Bronchial epithelial cell (primary cell): ENCODE measurements at regions not wholly inside any gene's neighbourhood (a gene's known extent, or its start where the extent isn't known, plus 50 kb on each side); places are given as distances from the start of the nearest gene placed in this dataset.

Source experiments
- DNase-seq: peaks from one replicate; pipeline ENCODE4 v3.0.0-alpha.2; 2010; ENCODE audit warnings: low read depth
- FAIRE-seq: peaks from 2 replicates; lab custom pipeline; 2011; peaks lifted over from hg19 to GRCh38; lab: Jason Lieb, UNC
- H3K27me3 ChIP-seq: 2 replicates; pipeline ENCODE4 v1.5.1; 2011; ENCODE audit warnings: low read length; ENCODE audit not compliant: control insufficient read depth, insufficient read depth
- H3K36me3 ChIP-seq: 2 replicates; pipeline ENCODE4 v1.5.1; 2011; ENCODE audit warnings: low read length; ENCODE audit not compliant: control insufficient read depth, insufficient read depth
- H3K4me3 ChIP-seq: 2 replicates; pipeline ENCODE4 v1.5.1; 2011; ENCODE audit warnings: mild to moderate bottlenecking, low read depth, low read length, control low read depth
- CTCF ChIP-seq: IDR thresholded peaks from 2 replicates; pipeline ENCODE4 v1.5.1; 2011; ENCODE audit warnings: mild to moderate bottlenecking, moderate library complexity, low read length, control low read depth, inconsistent platforms; ENCODE audit not compliant: insufficient read depth, severe bottlenecking

- TF ChIP-seq CTCF, result no peak
- FAIRE-seq (no peak), DNase-seq (no peak)
These were observed 81.2 kb downstream of the FAM43A start for GRCh38 chr3:194766845-194767244.

GRCh38 chr3:194767446-194768207 lies 81.9 kb downstream of the FAM43A start:
- peak; percentile 7 for FAIRE-seq
- Histone ChIP-seq H3K4me3 (no peak overlapping the region), H3K36me3 (no peaks in the 10 kb centered on the region), H3K27me3 (no peaks in the 10 kb centered on the region)
- no peak for DNase-seq
- TF ChIP-seq CTCF, result no peak

More at GRCh38 chr3:194766845-194767244, 81.2 kb downstream of the FAM43A start:
- Histone ChIP-seq H3K4me3 (no peak overlapping the region), H3K27me3 (no peaks in the 10 kb centered on the region), H3K36me3 (no peaks in the 10 kb centered on the region)

DNA sequence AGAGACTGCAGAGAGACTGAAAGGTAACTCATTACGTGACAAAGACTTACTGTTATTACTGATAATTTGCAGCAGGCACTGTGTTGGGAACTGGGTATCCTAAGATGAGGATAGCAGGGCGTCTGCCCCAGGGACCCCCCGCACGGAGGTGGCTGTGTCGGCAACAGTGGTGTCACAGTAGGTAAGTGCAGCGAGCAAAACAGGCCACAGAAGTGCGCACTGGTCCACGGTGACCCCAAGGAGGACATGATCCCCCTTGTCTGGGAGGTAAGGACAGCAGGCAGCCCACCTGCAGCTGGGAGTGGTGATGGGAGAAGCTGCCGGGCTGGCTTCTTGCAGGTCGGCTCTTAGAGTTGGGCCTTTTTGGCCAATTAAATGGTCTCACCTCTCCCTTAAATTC lies 82.9 kb downstream of the FAM43A start:
- no peak overlapping the region for H3K4me3 ChIP-seq
- no peak for DNase-seq
- no peak for FAIRE-seq

DNA sequence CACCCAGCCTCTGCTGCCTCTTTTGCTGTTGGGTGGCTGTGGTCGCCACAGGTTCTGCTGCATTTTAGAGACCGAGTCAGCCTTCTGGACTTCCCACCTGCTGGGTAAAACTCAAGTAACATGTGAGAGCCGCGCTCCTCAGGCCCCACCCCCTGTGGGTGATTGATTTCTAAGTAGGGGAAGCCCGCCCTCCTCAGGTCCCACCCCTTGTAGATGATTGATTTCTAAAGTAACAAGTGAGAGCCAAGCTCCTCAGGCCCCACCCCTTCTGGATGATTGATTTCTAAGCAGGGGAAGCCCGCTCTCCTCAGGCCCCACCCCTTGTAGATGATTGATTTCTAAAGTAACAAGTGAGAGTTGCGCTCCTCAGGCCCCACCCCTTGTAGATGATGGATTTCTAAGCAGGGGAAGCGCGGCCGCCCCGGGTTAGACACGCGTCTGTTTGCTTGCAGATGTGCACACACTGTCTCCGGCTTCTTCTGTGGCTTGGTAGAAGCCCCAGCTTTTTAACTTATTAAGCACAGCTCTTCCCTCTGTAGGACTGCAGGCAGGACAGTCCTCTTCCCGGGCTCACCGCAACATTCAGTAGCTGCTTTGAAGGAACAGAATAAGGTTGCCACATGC lies 83.4 kb downstream of the FAM43A start:
- Histone ChIP-seq H3K36me3 (no peaks in the 10 kb centered on the region), H3K4me3 (peak overlapping the region; percentile 34), H3K27me3 (no peaks in the 10 kb centered on the region)
- FAIRE-seq, result peak; percentile 7
- TF ChIP-seq CTCF, result no peak
- DNase-seq, result peak; percentile 91

More for the DNA sequence above, 82.9 kb downstream of the FAM43A start:
- TF ChIP-seq CTCF, result no peak
- Histone ChIP-seq H3K36me3 (no peaks in the 10 kb centered on the region), H3K27me3 (no peaks in the 10 kb centered on the region)

- Histone ChIP-seq H3K36me3 (no peaks in the 10 kb centered on the region), H3K27me3 (peaks cover 7% of the 10 kb centered on the region), H3K4me3 (no peak overlapping the region)
- no peak for DNase-seq
- peak; percentile 43 for FAIRE-seq
- TF ChIP-seq CTCF, result no peak
These were observed 86.7 kb downstream of the FAM43A start for GRCh38 chr3:194772241-194773000.
